Cardiac fibroblast (primary cell): ENCODE measurements at regions not wholly inside any gene's neighbourhood (a gene's known extent, or its start where the extent isn't known, plus 50 kb on each side); places are given as distances from the start of the nearest gene placed in this dataset.

Experiments used
- DNase-seq, 2 donors: peaks; one replicate each; pipeline versions ENCODE4 v3.0.0 to v3.0.0-alpha.2; 2010; ENCODE audit warnings: low read depth in 2 of 2
- H3K4me3 ChIP-seq, 2 donors: replicated peaks in 1 of 2; 1 replicate in 1 of 2; 2 replicates in 1 of 2; pipeline ENCODE4 v1.5.1; 2011; ENCODE audit warnings: low read depth in 2 of 2, low read length in 2 of 2, mild to moderate bottlenecking in 2 of 2, moderate library complexity in 1 of 2
- CTCF ChIP-seq: IDR thresholded peaks from one replicate; pipeline ENCODE4 v1.5.1; 2011; ENCODE audit warnings: low read depth, mild to moderate bottlenecking, low read length, inconsistent platforms

GRCh38 chr9:119523508-119523907 lies 154.3 kb upstream of the BRINP1 start:
- no peak for TF ChIP-seq CTCF
- H3K4me3 ChIP-seq, result no peak overlapping the region
- DNase-seq, result no peak

- no peak for DNase-seq
- H3K4me3 ChIP-seq, result no peak overlapping the region
- TF ChIP-seq CTCF, result no peak
Measured at GRCh38 chr9:119522381-119522780, 153.1 kb upstream of the BRINP1 start.

GRCh38 chr9:119509291-119509905 lies 140.2 kb upstream of the BRINP1 start:
- no peak overlapping the region for H3K4me3 ChIP-seq
- no peak for TF ChIP-seq CTCF
- DNase-seq, result no peak

GRCh38 chr9:119501374-119501773 lies 132.1 kb upstream of the BRINP1 start:
- DNase-seq, result no peak
- H3K4me3 ChIP-seq, result no peak overlapping the region
- TF ChIP-seq CTCF, result no peak

GRCh38 chr9:119500072-119500771 lies 131.0 kb upstream of the BRINP1 start:
- TF ChIP-seq CTCF, result no peak
- no peak overlapping the region for H3K4me3 ChIP-seq
- no peak for DNase-seq

- H3K4me3 ChIP-seq, result no peak overlapping the region
- TF ChIP-seq CTCF, result no peak
Measured at GRCh38 chr9:119487118-119487827, 118.0 kb upstream of the BRINP1 start.

More at GRCh38 chr9:119487118-119487827, 118.0 kb upstream of the BRINP1 start:
- DNase-seq, result no peak
